ENCODE measurements at regions not wholly inside any gene's neighbourhood (a gene's known extent, or its start where the extent isn't known, plus 50 kb on each side); places are given as distances from the start of the nearest gene placed in this dataset.

GRCh38 chr3:162441716-162442115 lies 945.1 kb downstream of the OTOL1 start:
- no peak overlapping the region for H3K4me3 ChIP-seq (ENCODE audit: low read length)
- H3K27ac ChIP-seq (ENCODE audit: low read length), result no peak overlapping the region
- no peak overlapping the region for H3K9ac ChIP-seq (ENCODE audit: low read length)
- H3K36me3 ChIP-seq (ENCODE audit: control insufficient read depth, low read depth, low read length), result no peaks in the 10 kb centered on the region
- H3K4me1 ChIP-seq (ENCODE audit: control insufficient read depth, low read depth, low read length), result no peaks in the 10 kb centered on the region
- H3K27me3 ChIP-seq (ENCODE audit: control insufficient read depth, insufficient read depth, low read length), result no peaks in the 10 kb centered on the region
- no peaks in the 10 kb centered on the region for H3K9me3 ChIP-seq (ENCODE audit: control insufficient read depth, low read depth, low read length)

GRCh38 chr3:162443376-162443775 lies 946.8 kb downstream of the OTOL1 start:
- H3K4me3 ChIP-seq (ENCODE audit: low read length), result no peak overlapping the region
- no peaks in the 10 kb centered on the region for H3K4me1 ChIP-seq (ENCODE audit: control insufficient read depth, low read depth, low read length)
- H3K9ac ChIP-seq (ENCODE audit: low read length), result no peak overlapping the region
- no peaks in the 10 kb centered on the region for H3K36me3 ChIP-seq (ENCODE audit: control insufficient read depth, low read depth, low read length)
- H3K9me3 ChIP-seq (ENCODE audit: control insufficient read depth, low read depth, low read length), result no peaks in the 10 kb centered on the region
- H3K27me3 ChIP-seq (ENCODE audit: control insufficient read depth, insufficient read depth, low read length), result no peaks in the 10 kb centered on the region
- H3K27ac ChIP-seq (ENCODE audit: low read length), result no peak overlapping the region

GRCh38 chr3:162468791-162469190 lies 972.2 kb downstream of the OTOL1 start:
- H3K36me3 ChIP-seq (ENCODE audit: control insufficient read depth, low read depth, low read length), result no peaks in the 10 kb centered on the region
- no peak overlapping the region for H3K4me3 ChIP-seq (ENCODE audit: low read length)
- no peaks in the 10 kb centered on the region for H3K9me3 ChIP-seq (ENCODE audit: control insufficient read depth, low read depth, low read length)
- H3K27ac ChIP-seq (ENCODE audit: low read length), result no peak overlapping the region
- peaks cover 4% of the 10 kb centered on the region for H3K4me1 ChIP-seq (ENCODE audit: control insufficient read depth, low read depth, low read length)
- H3K27me3 ChIP-seq (ENCODE audit: control insufficient read depth, insufficient read depth, low read length), result no peaks in the 10 kb centered on the region
- H3K9ac ChIP-seq (ENCODE audit: low read length), result no peak overlapping the region

- Histone ChIP-seq H3K4me3 (ENCODE audit: low read length) (no peak overlapping the region), H3K9me3 (ENCODE audit: control insufficient read depth, low read depth, low read length) (no peaks in the 10 kb centered on the region), H3K27me3 (ENCODE audit: control insufficient read depth, insufficient read depth, low read length) (no peaks in the 10 kb centered on the region), H3K4me1 (ENCODE audit: control insufficient read depth, low read depth, low read length) (no peaks in the 10 kb centered on the region), H3K36me3 (ENCODE audit: control insufficient read depth, low read depth, low read length) (no peaks in the 10 kb centered on the region), H3K27ac (ENCODE audit: low read length) (no peak overlapping the region), H3K9ac (ENCODE audit: low read length) (no peak overlapping the region)
Measured at GRCh38 chr3:162487138-162487537, 990.5 kb downstream of the OTOL1 start.

- Histone ChIP-seq H3K9me3 (ENCODE audit: control insufficient read depth, low read depth, low read length) (no peaks in the 10 kb centered on the region), H3K4me1 (ENCODE audit: control insufficient read depth, low read depth, low read length) (no peaks in the 10 kb centered on the region), H3K27me3 (ENCODE audit: control insufficient read depth, insufficient read depth, low read length) (no peaks in the 10 kb centered on the region), H3K9ac (ENCODE audit: low read length) (no peak overlapping the region), H3K36me3 (ENCODE audit: control insufficient read depth, low read depth, low read length) (no peaks in the 10 kb centered on the region), H3K4me3 (ENCODE audit: low read length) (no peak overlapping the region), H3K27ac (ENCODE audit: low read length) (no peak overlapping the region)
Measured at GRCh38 chr3:162489853-162490252, 993.2 kb downstream of the OTOL1 start.

GRCh38 chr3:162491952-162492351 lies 995.3 kb downstream of the OTOL1 start:
- no peak overlapping the region for H3K4me3 ChIP-seq (ENCODE audit: low read length)
- H3K4me1 ChIP-seq (ENCODE audit: control insufficient read depth, low read depth, low read length), result no peaks in the 10 kb centered on the region
- no peak overlapping the region for H3K9ac ChIP-seq (ENCODE audit: low read length)
- H3K27me3 ChIP-seq (ENCODE audit: control insufficient read depth, insufficient read depth, low read length), result no peaks in the 10 kb centered on the region
- H3K36me3 ChIP-seq (ENCODE audit: control insufficient read depth, low read depth, low read length), result no peaks in the 10 kb centered on the region
- H3K27ac ChIP-seq (ENCODE audit: low read length), result no peak overlapping the region
- H3K9me3 ChIP-seq (ENCODE audit: control insufficient read depth, low read depth, low read length), result no peaks in the 10 kb centered on the region

- no peaks in the 10 kb centered on the region for H3K4me1 ChIP-seq (ENCODE audit: control insufficient read depth, low read depth, low read length)
- H3K4me3 ChIP-seq (ENCODE audit: low read length), result no peak overlapping the region
- no peaks in the 10 kb centered on the region for H3K36me3 ChIP-seq (ENCODE audit: control insufficient read depth, low read depth, low read length)
- no peaks in the 10 kb centered on the region for H3K9me3 ChIP-seq (ENCODE audit: control insufficient read depth, low read depth, low read length)
- no peak overlapping the region for H3K27ac ChIP-seq (ENCODE audit: low read length)
- no peaks in the 10 kb centered on the region for H3K27me3 ChIP-seq (ENCODE audit: control insufficient read depth, insufficient read depth, low read length)
- no peak overlapping the region for H3K9ac ChIP-seq (ENCODE audit: low read length)
Measured at GRCh38 chr3:162492446-162493081, 996.0 kb downstream of the OTOL1 start.

GRCh38 chr3:162498626-162499025 lies 1002.0 kb downstream of the OTOL1 start:
- Histone ChIP-seq H3K27ac (ENCODE audit: low read length) (no peak overlapping the region), H3K9ac (ENCODE audit: low read length) (no peak overlapping the region), H3K36me3 (ENCODE audit: control insufficient read depth, low read depth, low read length) (no peaks in the 10 kb centered on the region), H3K27me3 (ENCODE audit: control insufficient read depth, insufficient read depth, low read length) (no peaks in the 10 kb centered on the region), H3K4me3 (ENCODE audit: low read length) (no peak overlapping the region), H3K9me3 (ENCODE audit: control insufficient read depth, low read depth, low read length) (no peaks in the 10 kb centered on the region), H3K4me1 (ENCODE audit: control insufficient read depth, low read depth, low read length) (no peaks in the 10 kb centered on the region)

GRCh38 chr3:162507397-162507796 lies 1010.8 kb downstream of the OTOL1 start:
- Histone ChIP-seq H3K27ac (ENCODE audit: low read length) (no peak overlapping the region), H3K27me3 (ENCODE audit: control insufficient read depth, insufficient read depth, low read length) (no peaks in the 10 kb centered on the region), H3K4me3 (ENCODE audit: low read length) (no peak overlapping the region), H3K36me3 (ENCODE audit: control insufficient read depth, low read depth, low read length) (no peaks in the 10 kb centered on the region), H3K9me3 (ENCODE audit: control insufficient read depth, low read depth, low read length) (no peaks in the 10 kb centered on the region), H3K9ac (ENCODE audit: low read length) (no peak overlapping the region), H3K4me1 (ENCODE audit: control insufficient read depth, low read depth, low read length) (no peaks in the 10 kb centered on the region)

- Histone ChIP-seq H3K4me1 (ENCODE audit: control insufficient read depth, low read depth, low read length) (no peaks in the 10 kb centered on the region), H3K36me3 (ENCODE audit: control insufficient read depth, low read depth, low read length) (no peaks in the 10 kb centered on the region), H3K27ac (ENCODE audit: low read length) (no peak overlapping the region), H3K9me3 (ENCODE audit: control insufficient read depth, low read depth, low read length) (no peaks in the 10 kb centered on the region), H3K9ac (ENCODE audit: low read length) (no peak overlapping the region), H3K4me3 (ENCODE audit: low read length) (no peak overlapping the region), H3K27me3 (ENCODE audit: control insufficient read depth, insufficient read depth, low read length) (no peaks in the 10 kb centered on the region)
Measured at GRCh38 chr3:162512488-162512887, 1015.9 kb downstream of the OTOL1 start.

GRCh38 chr3:162517110-162517509 lies 1020.5 kb downstream of the OTOL1 start:
- H3K36me3 ChIP-seq (ENCODE audit: control insufficient read depth, low read depth, low read length), result no peaks in the 10 kb centered on the region
- no peak overlapping the region for H3K27ac ChIP-seq (ENCODE audit: low read length)
- no peaks in the 10 kb centered on the region for H3K9me3 ChIP-seq (ENCODE audit: control insufficient read depth, low read depth, low read length)
- H3K4me3 ChIP-seq (ENCODE audit: low read length), result no peak overlapping the region
- no peaks in the 10 kb centered on the region for H3K27me3 ChIP-seq (ENCODE audit: control insufficient read depth, insufficient read depth, low read length)
- no peaks in the 10 kb centered on the region for H3K4me1 ChIP-seq (ENCODE audit: control insufficient read depth, low read depth, low read length)
- no peak overlapping the region for H3K9ac ChIP-seq (ENCODE audit: low read length)

GRCh38 chr3:162521669-162522068 lies 1025.1 kb downstream of the OTOL1 start:
- H3K27me3 ChIP-seq (ENCODE audit: control insufficient read depth, insufficient read depth, low read length), result no peaks in the 10 kb centered on the region
- H3K9me3 ChIP-seq (ENCODE audit: control insufficient read depth, low read depth, low read length), result no peaks in the 10 kb centered on the region
- no peak overlapping the region for H3K9ac ChIP-seq (ENCODE audit: low read length)
- H3K36me3 ChIP-seq (ENCODE audit: control insufficient read depth, low read depth, low read length), result no peaks in the 10 kb centered on the region
- no peak overlapping the region for H3K27ac ChIP-seq (ENCODE audit: low read length)
- H3K4me3 ChIP-seq (ENCODE audit: low read length), result no peak overlapping the region
- peaks cover 6% of the 10 kb centered on the region for H3K4me1 ChIP-seq (ENCODE audit: control insufficient read depth, low read depth, low read length)

Measured in iPS-18a (cell line).